H1 (cell line): ENCODE measurements at regions not wholly inside any gene's neighbourhood (a gene's known extent, or its start where the extent isn't known, plus 50 kb on each side); places are given as distances from the start of the nearest gene placed in this dataset.

ENCODE experiments used
- CBX8 ChIP-seq: fragments of 300-800, 300-1000 bp; sonication (generic); IDR thresholded peaks from 2 replicates; pipeline ENCODE4 v1.7.1; 2016; ENCODE audit warnings: low read depth, low read length, borderline replicate concordance
- CEBPB ChIP-seq: IDR thresholded peaks from 2 replicates; pipeline ENCODE4 v1.6.1; 2012; ENCODE audit warnings: low read depth, low read length
- CREB1 ChIP-seq: IDR thresholded peaks from 2 replicates; pipeline ENCODE4 v1.6.1; 2012; ENCODE audit warnings: inconsistent platforms
- CTCF ChIP-seq, 3 experiments: IDR thresholded peaks; 1 replicate in 2 of 3; 2 replicates in 1 of 3; pipeline versions ENCODE4 v1.5.1 to v1.6.1; 2011; ENCODE audit warnings: low read length in 3 of 3, mild to moderate bottlenecking in 3 of 3, inconsistent platforms in 2 of 3, low read depth in 1 of 3, moderate library complexity in 1 of 3; ENCODE audit not compliant: insufficient read depth in 1 of 3; ENCODE audit errors: control extremely low read depth in 1 of 3
- EP300 ChIP-seq, 2 experiments: IDR thresholded peaks; 1 replicate in 1 of 2; 2 replicates in 1 of 2; pipeline ENCODE4 v1.6.1; 2011 to 2012; ENCODE audit warnings: low read depth in 2 of 2, low read length in 2 of 2, mild to moderate bottlenecking in 2 of 2, borderline replicate concordance in 1 of 2, inconsistent platforms in 1 of 2, moderate library complexity in 1 of 2
- EZH2 ChIP-seq: fragments of 200-600 bp; sonication (generic); IDR thresholded peaks from 2 replicates; pipeline ENCODE4 v1.7.1; 2012; ENCODE audit warnings: low read depth, mild to moderate bottlenecking, moderate library complexity, low read length, inconsistent platforms; ENCODE audit not compliant: severe bottlenecking
- JUN ChIP-seq: IDR thresholded peaks from 2 replicates; pipeline ENCODE4 v1.6.1; 2011; ENCODE audit warnings: low read depth, mild to moderate bottlenecking, improper control_type of control experiment, low read length
- POLR2A ChIP-seq, 2 experiments: IDR thresholded peaks; 1 replicate in 1 of 2; 2 replicates in 1 of 2; pipeline ENCODE4 v1.6.1; 2011; ENCODE audit warnings: low read depth in 2 of 2, low read length in 2 of 2, mild to moderate bottlenecking in 2 of 2; ENCODE audit errors: control extremely low read depth in 1 of 2
- POLR2AphosphoS5 ChIP-seq: IDR thresholded peaks from 2 replicates; pipeline ENCODE4 v1.6.1; 2011; ENCODE audit warnings: low read depth, low read length
- RAD21 ChIP-seq, 2 experiments: IDR thresholded peaks in 1 of 2; conservative IDR thresholded peaks in 1 of 2; 2 replicates each; pipeline ENCODE4 v1.6.1; 2011; ENCODE audit warnings: low read depth in 2 of 2, low read length in 2 of 2, improper control_type of control experiment in 1 of 2, inconsistent platforms in 1 of 2, mild to moderate bottlenecking in 1 of 2, moderate library complexity in 1 of 2
- RFX5 ChIP-seq: IDR thresholded peaks from 2 replicates; pipeline ENCODE4 v1.6.1; 2011; ENCODE audit warnings: low read depth, low read length, improper control_type of control experiment, borderline replicate concordance
- SP1 ChIP-seq: IDR thresholded peaks from 2 replicates; pipeline ENCODE4 v1.6.1; 2011; ENCODE audit warnings: low read depth, low read length
- ZNF274 ChIP-seq: IDR thresholded peaks from 2 replicates; pipeline ENCODE4 v1.7.0; 2012; ENCODE audit warnings: low read length, borderline replicate concordance; ENCODE audit errors: extremely low read depth

DNA sequence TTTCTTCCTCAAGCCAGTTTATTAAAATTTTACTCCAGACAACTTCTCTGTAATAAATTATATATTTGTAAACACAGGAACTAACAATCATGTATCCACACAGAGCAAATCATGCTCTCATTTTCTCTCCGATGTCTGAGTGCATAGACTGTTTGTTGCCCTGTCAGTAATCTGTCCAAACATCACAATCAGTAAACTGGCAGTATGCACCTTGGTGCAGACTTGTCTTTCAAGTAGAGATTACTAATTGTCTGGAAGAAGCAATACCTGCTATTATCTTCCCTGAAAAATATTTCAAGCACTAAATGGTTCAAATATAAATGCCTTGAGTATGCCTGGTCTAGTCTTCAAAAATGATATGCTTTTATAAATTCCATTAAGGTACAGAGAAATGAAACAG is 1260.9 kb downstream of the C4orf33 start:
- TF ChIP-seq POLR2AphosphoS5 (no peak), CEBPB (no peak), POLR2A (IDR thresholded peaks at IDR 0.05; ENCODE audit: control extremely low read depth in 1 of 2, low read depth in 2 of 2, low read length in 2 of 2) (no peak), SP1 (no peak), CTCF (IDR thresholded peaks at IDR 0.05; ENCODE audit: control extremely low read depth in 1 of 3, insufficient read depth in 1 of 3, low read depth in 1 of 3, low read length in 3 of 3) (no peak), EZH2 (no peak), EP300 (IDR thresholded peaks at IDR 0.05; ENCODE audit: borderline replicate concordance in 1 of 2, low read depth in 2 of 2, low read length in 2 of 2) (no peak), RFX5 (no peak), ZNF274 (no peak), JUN (no peak), CREB1 (no peak), RAD21 (IDR thresholded peaks at IDR 0.05 in 1 of 2, conservative IDR thresholded peaks at IDR 0.05 in 1 of 2; ENCODE audit: low read depth in 2 of 2, low read length in 2 of 2) (no peak), CBX8 (no peak)
